Gastrocnemius medialis (tissue), 4 donors: ENCODE measurements at regions not wholly inside any gene's neighbourhood (a gene's known extent, or its start where the extent isn't known, plus 50 kb on each side); places are given as distances from the start of the nearest gene placed in this dataset.

Experiments
- POLR2A ChIP-seq, 2 donors: fragments of 450-650 bp; IDR thresholded peaks; one replicate each; pipeline ENCODE4 v1.6.1; 2017; ENCODE audit warnings: antibody characterized with exemption in 2 of 2, mild to moderate bottlenecking in 2 of 2, moderate library complexity in 2 of 2
- TF ChIP-seq, protein P1 (sequence below), 5 experiments: fragments of 450-650 bp in 3 of 5; fragments of 200-600 bp in 2 of 5; sonication (generic) in 2 of 5; IDR thresholded peaks in 4 of 5; conservative IDR thresholded peaks in 1 of 5; 1 replicate in 4 of 5; 2 replicates in 1 of 5; pipeline ENCODE4 v1.5.1; 2016 to 2019; ENCODE audit warnings: antibody characterized with exemption in 5 of 5, mild to moderate bottlenecking in 3 of 5, moderate library complexity in 3 of 5

DNA sequence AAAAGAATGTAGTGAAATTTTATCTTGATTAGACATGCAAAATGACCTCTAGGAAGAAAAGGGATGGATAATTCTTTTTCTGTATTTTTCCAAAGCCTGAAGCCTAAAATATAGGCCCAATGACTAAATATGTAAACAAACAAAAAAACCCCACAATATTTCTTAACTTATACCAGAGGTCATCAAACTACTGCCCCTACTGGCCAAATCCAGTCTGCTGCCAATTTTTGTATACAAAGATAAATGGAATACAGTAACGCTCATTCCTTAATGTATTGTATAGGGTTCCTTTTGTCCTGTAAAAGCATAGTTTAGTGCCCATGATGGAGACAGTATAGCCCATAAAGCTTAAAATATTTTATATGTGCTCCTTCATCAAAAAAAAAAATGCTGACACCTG is 145.7 kb upstream of the ALG10 start:
- no peak for TF ChIP-seq POLR2A (IDR thresholded peaks at IDR 0.05)
- TF ChIP-seq, protein P1, sequence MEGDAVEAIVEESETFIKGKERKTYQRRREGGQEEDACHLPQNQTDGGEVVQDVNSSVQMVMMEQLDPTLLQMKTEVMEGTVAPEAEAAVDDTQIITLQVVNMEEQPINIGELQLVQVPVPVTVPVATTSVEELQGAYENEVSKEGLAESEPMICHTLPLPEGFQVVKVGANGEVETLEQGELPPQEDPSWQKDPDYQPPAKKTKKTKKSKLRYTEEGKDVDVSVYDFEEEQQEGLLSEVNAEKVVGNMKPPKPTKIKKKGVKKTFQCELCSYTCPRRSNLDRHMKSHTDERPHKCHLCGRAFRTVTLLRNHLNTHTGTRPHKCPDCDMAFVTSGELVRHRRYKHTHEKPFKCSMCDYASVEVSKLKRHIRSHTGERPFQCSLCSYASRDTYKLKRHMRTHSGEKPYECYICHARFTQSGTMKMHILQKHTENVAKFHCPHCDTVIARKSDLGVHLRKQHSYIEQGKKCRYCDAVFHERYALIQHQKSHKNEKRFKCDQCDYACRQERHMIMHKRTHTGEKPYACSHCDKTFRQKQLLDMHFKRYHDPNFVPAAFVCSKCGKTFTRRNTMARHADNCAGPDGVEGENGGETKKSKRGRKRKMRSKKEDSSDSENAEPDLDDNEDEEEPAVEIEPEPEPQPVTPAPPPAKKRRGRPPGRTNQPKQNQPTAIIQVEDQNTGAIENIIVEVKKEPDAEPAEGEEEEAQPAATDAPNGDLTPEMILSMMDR (IDR thresholded peaks at IDR 0.05 in 4 of 5, conservative IDR thresholded peaks at IDR 0.05 in 1 of 5): no peak
